SKM-1 treated with dmso at 0.1 percent for 144 hours (cell line): ENCODE measurements at regions not wholly inside any gene's neighbourhood (a gene's known extent, or its start where the extent isn't known, plus 50 kb on each side); places are given as distances from the start of the nearest gene placed in this dataset.

ENCODE experiments used
- DNase-seq: peaks from one replicate; lab custom pipeline; 2025; ENCODE audit not compliant: unreplicated experiment; lab: John Stamatoyannopoulos, UW

DNA sequence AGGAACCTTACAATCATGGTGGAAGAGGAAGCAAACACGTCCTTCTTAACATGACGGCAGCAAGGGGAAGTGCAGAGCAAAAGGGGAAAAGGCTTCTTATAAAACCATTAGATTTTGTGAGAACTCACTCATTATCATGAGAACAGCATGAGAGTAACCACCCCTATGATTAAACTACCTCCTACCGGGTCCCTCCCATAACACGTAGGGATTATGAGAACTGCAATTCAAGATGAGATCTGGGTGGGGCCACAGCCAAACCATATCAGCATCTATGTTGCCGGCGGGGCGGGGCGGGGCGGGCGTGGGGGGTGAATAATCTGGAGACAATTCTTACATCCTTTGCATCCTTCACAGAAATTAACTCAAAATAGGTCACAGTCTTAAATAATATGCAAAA, 58.8 kb upstream of the GFPT2 start:
- DNase-seq = no peak

DNA sequence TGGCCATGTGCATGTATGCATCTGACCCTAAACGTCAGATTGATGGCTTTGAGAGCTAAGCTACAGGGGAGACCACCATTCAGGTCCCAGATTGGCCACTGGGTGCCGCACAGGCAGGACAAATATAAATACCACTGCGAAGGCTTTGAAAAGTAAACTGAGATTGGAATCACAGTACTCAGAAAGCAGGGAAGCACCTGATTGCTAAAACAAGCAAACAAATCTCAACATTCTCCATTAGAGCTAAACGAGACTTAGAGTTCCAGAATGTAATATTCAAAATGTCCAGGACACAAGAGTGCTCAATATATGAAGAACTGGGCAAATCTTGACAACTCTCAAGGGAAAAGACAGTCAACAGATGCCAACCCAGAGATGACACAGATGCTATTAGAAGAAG, 61.0 kb upstream of the GFPT2 start:
- no peak for DNase-seq

DNA sequence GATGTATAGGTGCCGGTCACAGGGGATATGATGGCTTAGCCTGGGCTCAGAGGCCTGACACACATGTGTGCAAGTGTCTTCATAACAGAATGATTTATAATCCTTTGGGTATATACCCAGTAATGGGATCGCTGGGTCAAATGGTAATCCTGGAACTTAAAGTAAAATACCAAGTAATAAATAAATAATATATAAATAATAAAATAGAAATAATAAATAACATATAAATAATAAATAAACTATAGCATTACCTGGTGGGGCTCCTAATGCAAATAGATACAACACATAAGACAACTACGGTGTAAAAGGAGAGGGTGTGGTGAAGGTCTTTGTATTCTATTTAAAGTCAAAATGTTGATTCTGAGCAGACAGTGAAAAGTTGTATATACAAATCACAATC, 68.5 kb upstream of the GFPT2 start:
- DNase-seq = no peak

DNA sequence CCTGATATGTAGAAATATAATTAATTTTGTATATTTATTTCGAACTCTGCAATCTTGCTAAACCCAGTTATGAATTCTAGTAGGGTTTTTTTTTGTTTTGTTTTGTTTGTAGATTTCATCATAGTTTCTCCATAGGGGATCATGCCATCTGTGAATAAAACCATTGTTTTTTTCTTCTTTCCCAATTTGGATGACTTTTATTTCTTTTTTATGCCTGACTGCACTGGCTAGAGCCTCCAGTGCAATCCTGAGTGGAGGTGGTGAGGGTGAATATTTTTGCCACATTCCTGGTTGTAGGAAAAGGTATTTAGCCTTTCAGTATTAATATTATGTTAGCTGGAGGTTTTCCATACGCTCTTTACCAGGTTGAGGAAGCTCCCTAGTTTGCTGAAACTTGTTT, 70.0 kb upstream of the GFPT2 start:
- no peak for DNase-seq

DNA sequence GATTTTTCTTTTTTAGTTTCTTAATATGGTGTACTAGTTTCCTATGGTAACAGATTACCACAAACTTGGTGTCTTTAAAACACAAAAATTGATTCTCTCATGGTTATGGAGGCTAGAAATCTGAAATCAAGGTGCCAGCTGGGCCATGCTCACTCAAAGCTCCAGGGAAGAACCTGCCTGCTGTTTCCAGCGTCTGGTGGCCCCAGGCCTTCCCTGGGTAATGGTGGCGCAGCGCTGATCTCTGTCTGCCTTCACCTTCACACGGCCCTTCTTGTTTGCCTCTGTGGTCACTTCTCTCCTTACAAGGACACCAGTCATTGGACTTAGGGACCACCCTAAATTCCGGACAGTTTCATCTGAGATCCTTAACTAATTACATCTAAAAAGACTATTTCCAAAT, 70.5 kb upstream of the GFPT2 start:
- DNase-seq = no peak

DNA sequence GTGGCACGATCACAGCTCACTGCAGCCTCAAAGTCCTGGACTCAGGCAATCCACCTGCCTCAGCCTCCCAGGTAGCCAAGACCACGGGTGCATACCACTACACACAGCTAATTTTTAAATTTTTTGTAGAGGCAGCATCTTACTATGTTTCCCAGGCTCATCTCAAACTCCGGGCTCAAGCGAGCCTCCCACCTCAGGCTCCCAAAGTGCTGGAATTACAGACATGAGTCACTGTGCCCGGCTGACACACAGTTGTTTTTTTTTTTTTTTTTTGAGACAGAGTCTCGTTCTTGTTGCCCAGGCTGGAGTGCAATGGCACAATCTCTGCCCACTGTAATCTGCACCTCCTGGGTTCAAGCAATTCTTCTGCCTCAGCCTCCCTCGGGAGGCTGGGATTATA, 70.1 kb upstream of the CNOT6 start:
- DNase-seq = no peak

DNA sequence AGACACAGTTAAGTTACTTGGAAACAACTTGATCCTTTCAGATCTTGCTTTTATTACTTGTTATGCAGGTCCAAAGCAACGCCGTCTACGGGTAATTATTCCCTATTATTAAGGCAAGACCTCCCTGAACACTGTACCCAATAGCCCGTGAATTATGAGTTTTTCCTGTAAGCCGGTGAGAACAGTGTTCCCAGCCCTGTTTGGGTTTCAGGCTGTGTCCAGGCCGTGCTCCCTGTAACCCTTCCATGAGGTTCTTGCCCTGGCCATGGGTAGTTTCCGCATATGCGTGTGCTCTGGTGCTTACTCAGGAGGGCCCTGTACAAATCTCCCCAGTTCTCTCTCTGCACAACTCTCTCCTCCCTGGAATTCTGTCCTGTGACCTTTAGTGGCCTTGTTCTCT, 65.6 kb upstream of the CNOT6 start:
- DNase-seq = no peak

DNA sequence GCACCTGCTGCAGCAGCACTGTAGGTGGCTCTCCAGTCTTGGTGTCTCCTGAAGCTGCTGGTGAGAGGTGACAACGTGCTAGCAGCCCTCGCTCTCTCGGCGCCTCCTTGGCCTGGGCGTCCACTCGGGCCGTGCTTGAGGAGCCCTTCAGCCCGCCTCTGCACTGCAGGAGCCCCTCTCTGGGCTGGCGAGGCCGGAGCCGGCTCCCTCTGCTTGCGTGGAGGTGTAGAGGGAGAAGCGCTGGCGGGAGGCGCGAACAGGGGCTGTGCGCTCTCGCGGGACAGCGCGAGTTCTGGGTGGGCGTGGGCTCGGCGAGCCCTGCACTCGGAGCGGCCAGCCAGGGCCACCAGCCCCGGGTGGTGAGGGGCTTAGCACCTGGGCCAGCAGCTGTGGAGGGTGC, 62.2 kb upstream of the CNOT6 start:
- no peak for DNase-seq

DNA sequence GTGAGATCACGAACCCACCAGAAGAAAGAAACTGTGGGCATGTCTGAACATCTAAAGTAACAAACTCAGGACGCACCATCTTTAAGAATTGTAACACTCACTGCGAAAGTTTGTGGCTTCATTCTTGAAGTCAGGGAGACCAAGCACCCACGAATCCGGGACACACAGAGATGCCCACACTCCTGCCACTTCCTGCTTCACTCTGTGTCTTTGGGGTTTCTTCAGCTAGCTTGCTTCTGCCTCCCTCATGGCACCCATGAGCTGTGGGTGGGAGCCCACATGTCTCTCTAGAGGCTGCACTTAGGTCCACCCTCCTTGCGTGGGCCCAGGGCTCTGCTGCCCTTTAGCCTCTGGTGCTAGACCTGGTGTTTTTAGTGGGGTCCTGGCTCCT, 61.2 kb upstream of the CNOT6 start:
- no peak for DNase-seq

DNA sequence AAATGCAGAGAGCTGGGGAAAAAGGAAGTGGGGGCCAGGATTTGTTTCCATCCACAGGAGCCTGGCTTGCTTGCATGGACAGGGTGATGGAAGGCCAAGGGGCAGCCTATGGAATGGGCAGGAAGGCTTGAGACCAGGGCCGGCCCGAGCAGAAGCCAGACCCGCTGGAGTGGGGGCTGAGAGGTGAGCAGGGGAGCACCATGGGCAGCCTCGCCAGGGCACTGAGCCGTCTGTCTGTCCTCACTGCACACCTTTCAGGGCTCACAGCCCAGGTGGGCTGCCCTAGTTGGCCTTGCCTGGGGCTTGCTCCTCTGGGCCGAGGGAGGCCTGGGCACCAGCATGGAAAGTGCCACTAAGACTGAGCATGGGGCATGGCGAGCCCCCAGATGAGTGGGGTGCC, 58.6 kb upstream of the CNOT6 start:
- no peak for DNase-seq

DNA sequence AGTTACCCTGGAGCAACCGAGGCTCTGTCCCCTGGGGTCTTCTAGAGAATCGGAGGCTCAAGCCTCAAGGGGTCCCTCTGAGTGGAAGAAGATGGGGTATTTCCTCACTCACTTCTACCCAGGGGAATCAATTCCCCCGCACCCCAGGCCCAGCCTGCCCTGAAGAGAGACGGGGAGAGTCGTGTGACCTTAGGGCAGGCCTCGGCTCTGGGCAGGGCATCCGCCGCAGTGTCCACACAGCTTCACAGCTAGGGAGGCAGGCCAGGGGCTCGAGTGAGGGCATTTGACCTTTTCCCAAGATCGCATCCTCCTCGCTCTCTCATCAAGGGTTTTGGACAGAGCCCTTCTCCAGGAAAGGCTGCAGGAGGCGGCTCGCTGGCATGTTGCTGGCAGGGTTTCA, 57.9 kb upstream of the CNOT6 start:
- no peak for DNase-seq

DNA sequence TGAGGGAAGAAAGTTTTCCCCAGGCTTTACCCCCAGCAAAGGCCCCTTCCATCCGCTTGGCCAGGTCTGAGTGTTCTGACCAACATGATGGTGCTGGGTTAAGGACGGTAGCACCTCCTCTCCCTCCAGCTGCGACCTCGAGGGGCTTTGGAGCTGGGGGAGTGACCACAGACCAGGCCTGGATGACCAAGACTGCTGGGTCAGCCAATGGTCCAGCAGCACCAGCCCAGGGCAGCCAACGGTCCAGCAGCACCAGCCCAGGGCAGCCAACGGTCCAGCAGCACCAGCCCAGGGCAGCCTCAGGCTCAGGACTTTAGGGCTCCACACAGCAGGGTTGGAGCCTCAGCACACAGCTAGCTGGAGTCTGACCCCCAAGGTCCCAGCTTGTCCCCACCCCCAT, 57.2 kb upstream of the CNOT6 start:
- DNase-seq = no peak

DNA sequence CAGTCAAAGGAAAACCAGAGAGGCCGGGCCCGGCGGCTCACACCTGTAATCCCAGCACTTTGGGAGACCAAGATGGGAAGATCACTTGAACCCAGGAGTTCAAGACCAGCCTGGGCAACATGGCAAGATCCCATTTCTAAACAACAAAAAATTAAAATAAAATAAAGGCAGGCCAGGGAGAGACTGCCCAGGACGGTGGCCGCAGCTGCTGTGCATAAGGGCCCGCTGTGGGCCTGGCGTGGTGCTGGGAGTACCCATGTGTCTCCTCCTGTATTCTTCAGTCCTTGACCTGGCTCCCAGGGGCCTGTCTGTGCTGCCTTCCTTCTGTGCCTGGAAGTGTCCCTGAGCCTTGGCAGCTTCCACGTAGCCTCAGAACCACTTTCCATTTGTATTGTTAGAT, 56.8 kb upstream of the CNOT6 start:
- DNase-seq = no peak

DNA sequence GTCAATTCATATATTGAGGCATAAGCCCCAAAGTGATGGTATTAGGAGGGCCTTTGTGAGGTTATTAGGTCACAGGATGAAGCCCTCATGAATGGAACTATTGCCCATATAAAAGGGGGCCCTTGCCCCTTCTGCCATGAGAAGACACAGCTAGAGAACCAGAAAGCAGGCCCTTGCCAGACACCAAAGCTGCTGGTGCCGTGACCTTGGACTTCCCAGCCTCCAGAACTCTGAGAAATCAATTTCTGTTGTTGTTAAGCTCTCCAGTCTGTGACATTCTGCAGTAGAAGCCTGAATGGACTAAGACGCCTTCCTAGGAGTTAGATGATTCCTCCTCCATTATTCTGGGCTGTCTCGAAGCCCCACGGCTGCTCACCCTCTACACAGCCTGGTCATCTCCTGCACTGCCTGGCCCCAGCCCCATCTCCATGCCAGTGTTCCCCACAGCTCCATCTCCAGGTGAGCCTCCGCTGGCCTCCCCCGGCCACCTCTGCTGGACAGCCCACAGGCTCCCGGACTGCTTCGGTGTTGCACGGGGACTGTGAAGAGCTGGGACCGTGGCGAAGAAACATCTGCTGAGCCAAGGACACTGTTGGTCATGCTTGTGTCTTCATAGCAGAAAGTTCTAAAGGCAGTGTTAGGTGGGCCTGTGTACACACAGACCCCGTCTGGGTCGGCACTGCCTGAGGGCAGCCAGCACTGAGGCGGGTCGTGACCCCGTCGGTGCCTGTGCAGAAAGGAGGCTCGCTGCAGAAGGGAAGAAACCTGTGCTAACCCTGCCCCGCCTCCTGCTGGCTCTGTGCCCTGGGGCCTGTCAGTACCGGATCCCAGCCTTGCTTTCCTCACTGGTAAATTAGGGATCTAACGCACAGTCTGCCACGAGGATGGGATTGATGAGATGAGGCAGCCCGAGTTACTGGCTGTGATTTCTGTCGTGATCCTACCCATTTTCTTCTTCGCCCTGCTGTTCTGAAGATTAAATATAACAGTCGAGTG, 55.1 kb upstream of the CNOT6 start:
- no peak for DNase-seq

DNA sequence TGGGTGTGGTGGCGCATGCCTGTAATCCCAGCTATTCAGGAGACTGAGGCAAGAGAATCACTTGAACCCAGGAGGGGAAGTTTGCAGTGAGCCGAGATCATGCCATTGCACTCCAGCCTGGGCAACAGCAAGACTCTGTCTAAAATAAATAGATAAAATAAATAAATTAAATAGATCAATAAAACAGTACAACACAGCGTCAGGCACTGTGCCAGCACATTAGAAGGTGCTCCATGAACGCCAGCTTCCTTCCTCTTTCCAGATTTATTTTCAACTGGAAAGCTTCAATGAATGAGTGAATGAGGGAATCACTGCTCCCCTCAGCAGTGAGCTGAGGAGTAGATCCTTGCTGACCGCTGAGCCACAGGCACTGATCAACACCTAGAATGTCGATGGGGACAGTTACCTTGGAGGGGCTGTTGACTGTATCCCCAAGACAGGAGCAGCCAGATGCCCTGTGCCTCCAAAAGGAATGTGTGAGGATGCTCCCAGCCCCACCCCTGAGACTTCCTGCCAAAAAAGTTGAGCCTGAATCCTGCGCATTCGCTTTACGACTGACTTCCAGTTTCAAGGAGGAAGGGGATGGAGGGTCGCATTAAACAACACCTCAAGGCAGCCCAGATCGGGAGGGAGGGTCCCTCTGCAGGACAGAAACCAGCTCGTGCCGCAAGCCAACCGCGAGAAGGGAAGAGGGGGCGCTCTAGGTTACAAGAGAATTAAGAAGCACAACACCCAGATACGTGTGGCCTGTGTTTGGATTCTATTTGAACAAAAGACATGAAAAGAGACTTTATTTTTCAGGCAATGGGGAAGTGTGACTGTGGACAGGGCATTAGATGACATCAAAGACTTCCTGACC, 54.0 kb upstream of the CNOT6 start:
- peak; percentile 10 for DNase-seq

DNA sequence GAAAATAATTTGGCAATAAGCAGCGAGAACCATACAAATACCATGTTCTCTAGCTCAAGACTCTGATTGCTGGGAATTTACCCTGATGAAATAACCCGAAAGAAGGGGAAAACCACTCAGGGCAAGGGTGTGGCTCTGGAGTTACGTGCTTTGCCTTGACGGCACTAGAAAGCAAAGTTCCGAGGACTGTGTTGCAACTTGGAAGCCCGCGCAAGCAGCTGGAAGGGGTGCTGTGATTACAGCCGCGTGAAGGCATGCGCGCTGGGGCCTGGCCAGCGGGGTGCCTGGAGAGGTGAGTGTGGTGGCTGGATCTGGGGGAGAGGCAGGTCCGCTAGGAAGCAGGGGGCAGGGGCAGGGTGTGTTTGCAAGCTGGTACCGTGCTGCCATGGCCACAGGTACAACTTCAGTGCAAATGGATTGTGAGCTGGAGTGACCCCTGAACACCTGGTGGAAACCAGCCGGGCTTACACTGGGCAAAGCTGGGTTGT, 52.6 kb upstream of the CNOT6 start:
- no peak for DNase-seq
